SK-N-SH treated with all-trans-retinoic acid at 6 μM for 48 hours (cell line): ENCODE measurements at regions not wholly inside any gene's neighbourhood (a gene's known extent, or its start where the extent isn't known, plus 50 kb on each side); places are given as distances from the start of the nearest gene placed in this dataset.

Experiments used
- ARNTL ChIP-seq: fragments of 450-650 bp; formaldehyde crosslinking; IDR thresholded peaks from 2 replicates; pipeline ENCODE4 v1.5.0; 2020; ENCODE audit warnings: low read depth, mild to moderate bottlenecking, moderate library complexity, borderline replicate concordance
- BACH2 ChIP-seq: fragments of 250-450 bp; sonication (Bioruptor Pico); IDR thresholded peaks from 2 replicates; pipeline ENCODE4 v1.9.0; 2021; ENCODE audit warnings: mild to moderate bottlenecking, borderline replicate concordance
- ESRRG ChIP-seq: fragments of 250-450 bp; sonication (Bioruptor Pico); IDR thresholded peaks from 2 replicates; pipeline ENCODE4 v1.6.1; 2021; ENCODE audit warnings: mild to moderate bottlenecking
- GLIS3 ChIP-seq: fragments of 250-450 bp; sonication (Bioruptor Pico); IDR thresholded peaks from 2 replicates; pipeline ENCODE4 v1.5.0; 2020; ENCODE audit warnings: mild to moderate bottlenecking, moderate library complexity
- ISL1 ChIP-seq: fragments of 250-450 bp; sonication (Bioruptor Pico); IDR thresholded peaks from 2 replicates; pipeline ENCODE4 v2.1.2; 2022; ENCODE audit warnings: mild to moderate bottlenecking, moderate library complexity
- PATZ1 ChIP-seq: fragments of 250-450 bp; sonication (Bioruptor Pico); IDR thresholded peaks from 2 replicates; pipeline ENCODE4 v1.8.0; 2020; ENCODE audit warnings: mild to moderate bottlenecking, moderate library complexity, borderline replicate concordance
- PPARA ChIP-seq: fragments of 250-450 bp; sonication (Bioruptor Pico); IDR thresholded peaks from 2 replicates; pipeline ENCODE4 v1.5.0; 2020; ENCODE audit warnings: mild to moderate bottlenecking, borderline replicate concordance
- SNAI2 ChIP-seq: fragments of 250-450 bp; sonication (Bioruptor Pico); IDR thresholded peaks from 2 replicates; pipeline ENCODE4 v1.5.0; 2020; ENCODE audit warnings: mild to moderate bottlenecking, moderate library complexity
- TCF4 ChIP-seq: fragments of 250-450 bp; sonication (Bioruptor Pico); IDR thresholded peaks from 2 replicates; pipeline ENCODE4 v1.8.0; 2021; ENCODE audit warnings: mild to moderate bottlenecking, moderate library complexity, borderline replicate concordance
- TF ChIP-seq, protein P1 (sequence below): fragments of 250-450 bp; sonication (Bioruptor Pico); IDR thresholded peaks from 2 replicates; pipeline ENCODE4 v1.5.1; 2020; ENCODE audit warnings: low read depth, mild to moderate bottlenecking, moderate library complexity
- TF ChIP-seq, protein P2 (sequence below): fragments of 250-450 bp; sonication (Bioruptor Pico); IDR thresholded peaks from 2 replicates; pipeline ENCODE4 v1.5.1; 2021; ENCODE audit warnings: mild to moderate bottlenecking, moderate library complexity

GRCh38 chr17:13874134-13874533 lies 195.2 kb upstream of the COX10 start:
- no peak for TF ChIP-seq GLIS3
- no peak for TF ChIP-seq ESRRG
- TF ChIP-seq SNAI2 (CRISPR knock-in tag) = no peak
- TF ChIP-seq, protein P1, sequence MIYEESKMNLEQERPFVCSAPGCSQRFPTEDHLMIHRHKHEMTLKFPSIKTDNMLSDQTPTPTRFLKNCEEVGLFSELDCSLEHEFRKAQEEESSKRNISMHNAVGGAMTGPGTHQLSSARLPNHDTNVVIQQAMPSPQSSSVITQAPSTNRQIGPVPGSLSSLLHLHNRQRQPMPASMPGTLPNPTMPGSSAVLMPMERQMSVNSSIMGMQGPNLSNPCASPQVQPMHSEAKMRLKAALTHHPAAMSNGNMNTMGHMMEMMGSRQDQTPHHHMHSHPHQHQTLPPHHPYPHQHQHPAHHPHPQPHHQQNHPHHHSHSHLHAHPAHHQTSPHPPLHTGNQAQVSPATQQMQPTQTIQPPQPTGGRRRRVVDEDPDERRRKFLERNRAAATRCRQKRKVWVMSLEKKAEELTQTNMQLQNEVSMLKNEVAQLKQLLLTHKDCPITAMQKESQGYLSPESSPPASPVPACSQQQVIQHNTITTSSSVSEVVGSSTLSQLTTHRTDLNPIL (CRISPR knock-in tag) = no peak
- TF ChIP-seq TCF4 = no peak
- no peak for TF ChIP-seq ARNTL
- TF ChIP-seq BACH2 (CRISPR knock-in tag) = no peak
- no peak for TF ChIP-seq ISL1 (CRISPR knock-in tag)
- no peak for TF ChIP-seq PPARA (CRISPR knock-in tag)
- TF ChIP-seq, protein P2, sequence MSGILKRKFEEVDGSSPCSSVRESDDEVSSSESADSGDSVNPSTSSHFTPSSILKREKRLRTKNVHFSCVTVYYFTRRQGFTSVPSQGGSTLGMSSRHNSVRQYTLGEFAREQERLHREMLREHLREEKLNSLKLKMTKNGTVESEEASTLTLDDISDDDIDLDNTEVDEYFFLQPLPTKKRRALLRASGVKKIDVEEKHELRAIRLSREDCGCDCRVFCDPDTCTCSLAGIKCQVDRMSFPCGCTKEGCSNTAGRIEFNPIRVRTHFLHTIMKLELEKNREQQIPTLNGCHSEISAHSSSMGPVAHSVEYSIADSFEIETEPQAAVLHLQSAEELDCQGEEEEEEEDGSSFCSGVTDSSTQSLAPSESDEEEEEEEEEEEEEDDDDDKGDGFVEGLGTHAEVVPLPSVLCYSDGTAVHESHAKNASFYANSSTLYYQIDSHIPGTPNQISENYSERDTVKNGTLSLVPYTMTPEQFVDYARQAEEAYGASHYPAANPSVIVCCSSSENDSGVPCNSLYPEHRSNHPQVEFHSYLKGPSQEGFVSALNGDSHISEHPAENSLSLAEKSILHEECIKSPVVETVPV (CRISPR knock-in tag) = no peak
- no peak for TF ChIP-seq PATZ1
